GM18498 (cell line): ENCODE measurements at regions not wholly inside any gene's neighbourhood (a gene's known extent, or its start where the extent isn't known, plus 50 kb on each side); places are given as distances from the start of the nearest gene placed in this dataset.

ENCODE experiments used
- ATAC-seq: cut with Tn5 transposase; IDR thresholded peaks from one replicate; pipeline ENCODE4 v1.9.1; 2021; ENCODE audit warnings: mild to moderate bottlenecking, moderate library complexity; ENCODE audit not compliant: unreplicated experiment

GRCh38 chr16:79543219-79543618 lies 57.3 kb downstream of the MAF start:
- ATAC-seq = no peak

- no peak for ATAC-seq
Measured at GRCh38 chr16:79542237-79542774, 58.2 kb downstream of the MAF start.

- no peak for ATAC-seq
Measured at GRCh38 chr16:79540825-79541595, 59.5 kb downstream of the MAF start.

- no peak for ATAC-seq
Measured at GRCh38 chr16:79537584-79537983, 63.0 kb downstream of the MAF start.

- ATAC-seq = no peak
Measured at GRCh38 chr16:79536958-79537357, 63.6 kb downstream of the MAF start.

GRCh38 chr16:79535130-79535529 lies 65.4 kb downstream of the MAF start:
- ATAC-seq = no peak

GRCh38 chr16:79534143-79534542 lies 66.4 kb downstream of the MAF start:
- ATAC-seq = no peak

GRCh38 chr16:79533292-79533691 lies 67.2 kb downstream of the MAF start:
- ATAC-seq = no peak

- no peak for ATAC-seq
Measured at GRCh38 chr16:79532785-79533184, 67.8 kb downstream of the MAF start.

- ATAC-seq = no peak
Measured at GRCh38 chr16:79532273-79532672, 68.3 kb downstream of the MAF start.

GRCh38 chr16:79528338-79528737 lies 72.2 kb downstream of the MAF start:
- no peak for ATAC-seq

- no peak for ATAC-seq
Measured at GRCh38 chr16:79523971-79524370, 76.6 kb downstream of the MAF start.

GRCh38 chr16:79519448-79519847 lies 81.1 kb downstream of the MAF start:
- ATAC-seq = peak; percentile 76

- ATAC-seq = no peak
Measured at GRCh38 chr16:79517156-79517555, 83.4 kb downstream of the MAF start.

- no peak for ATAC-seq
Measured at GRCh38 chr16:79510879-79511278, 89.7 kb downstream of the MAF start.

GRCh38 chr16:79509906-79510305 lies 90.6 kb downstream of the MAF start:
- ATAC-seq = no peak

GRCh38 chr16:79509211-79509631 lies 91.3 kb downstream of the MAF start:
- no peak for ATAC-seq

- ATAC-seq = no peak
Measured at GRCh38 chr16:79508294-79508693, 92.2 kb downstream of the MAF start.

GRCh38 chr16:79505344-79505743 lies 95.2 kb downstream of the MAF start:
- no peak for ATAC-seq

- ATAC-seq = no peak
Measured at GRCh38 chr16:79503511-79503910, 97.0 kb downstream of the MAF start.

GRCh38 chr16:79501446-79501845 lies 99.1 kb downstream of the MAF start:
- no peak for ATAC-seq

GRCh38 chr16:79500866-79501265 lies 99.7 kb downstream of the MAF start:
- ATAC-seq = no peak

GRCh38 chr16:79500286-79500685 lies 100.3 kb downstream of the MAF start:
- no peak for ATAC-seq
